ENCODE measurements at regions not wholly inside any gene's neighbourhood (a gene's known extent, or its start where the extent isn't known, plus 50 kb on each side); places are given as distances from the start of the nearest gene placed in this dataset.

DNA sequence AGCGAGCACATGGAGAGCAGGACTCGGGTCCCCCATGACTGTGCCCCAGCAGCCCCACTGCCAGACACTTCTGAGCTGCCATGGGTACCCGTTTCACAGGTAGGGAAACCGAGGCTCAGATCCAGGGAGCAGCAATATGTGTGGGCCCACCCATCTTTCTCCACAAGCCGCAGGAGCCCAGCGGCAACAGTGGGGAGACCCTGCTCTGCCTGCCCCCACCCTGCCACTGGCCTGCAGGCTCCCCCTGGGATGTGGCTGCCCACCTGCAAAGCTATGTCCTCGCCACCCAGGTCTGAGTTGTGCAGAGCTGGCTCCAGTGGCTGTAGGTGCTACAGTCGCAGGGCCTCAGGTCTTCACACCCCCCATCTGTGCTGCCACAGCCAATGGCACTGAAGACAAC, 50.6 kb upstream of the C1QTNF9B start:
- Mint-ChIP-seq H3K4me1 (ENCODE audit: unreplicated experiment) (no peaks in the 10 kb centered on the region), H3K9me3 (no peaks in the 10 kb centered on the region), H3K27me3 (no peaks in the 10 kb centered on the region), H3K27ac (no peak overlapping the region), H3K4me3 (no peak overlapping the region), H3K36me3 (no peaks in the 10 kb centered on the region)
- DNase-seq (ENCODE audit: extremely low spot score, unreplicated experiment), result no peak
- TF ChIP-seq, protein P1, sequence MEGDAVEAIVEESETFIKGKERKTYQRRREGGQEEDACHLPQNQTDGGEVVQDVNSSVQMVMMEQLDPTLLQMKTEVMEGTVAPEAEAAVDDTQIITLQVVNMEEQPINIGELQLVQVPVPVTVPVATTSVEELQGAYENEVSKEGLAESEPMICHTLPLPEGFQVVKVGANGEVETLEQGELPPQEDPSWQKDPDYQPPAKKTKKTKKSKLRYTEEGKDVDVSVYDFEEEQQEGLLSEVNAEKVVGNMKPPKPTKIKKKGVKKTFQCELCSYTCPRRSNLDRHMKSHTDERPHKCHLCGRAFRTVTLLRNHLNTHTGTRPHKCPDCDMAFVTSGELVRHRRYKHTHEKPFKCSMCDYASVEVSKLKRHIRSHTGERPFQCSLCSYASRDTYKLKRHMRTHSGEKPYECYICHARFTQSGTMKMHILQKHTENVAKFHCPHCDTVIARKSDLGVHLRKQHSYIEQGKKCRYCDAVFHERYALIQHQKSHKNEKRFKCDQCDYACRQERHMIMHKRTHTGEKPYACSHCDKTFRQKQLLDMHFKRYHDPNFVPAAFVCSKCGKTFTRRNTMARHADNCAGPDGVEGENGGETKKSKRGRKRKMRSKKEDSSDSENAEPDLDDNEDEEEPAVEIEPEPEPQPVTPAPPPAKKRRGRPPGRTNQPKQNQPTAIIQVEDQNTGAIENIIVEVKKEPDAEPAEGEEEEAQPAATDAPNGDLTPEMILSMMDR (conservative IDR thresholded peaks at IDR 0.05), result no peak

GRCh38 chr13:23949200-23949599, 51.9 kb upstream of the C1QTNF9B start:
- Mint-ChIP-seq H3K36me3 (no peaks in the 10 kb centered on the region), H3K4me3 (no peak overlapping the region), H3K9me3 (no peaks in the 10 kb centered on the region), H3K4me1 (ENCODE audit: unreplicated experiment) (no peaks in the 10 kb centered on the region), H3K27me3 (no peaks in the 10 kb centered on the region), H3K27ac (no peak overlapping the region)
- TF ChIP-seq, protein P1 (conservative IDR thresholded peaks at IDR 0.05), result no peak
- no peak for DNase-seq (ENCODE audit: extremely low spot score, unreplicated experiment)

GRCh38 chr13:23949736-23950135, 52.4 kb upstream of the C1QTNF9B start:
- no peaks in the 10 kb centered on the region for H3K9me3 Mint-ChIP-seq
- DNase-seq (ENCODE audit: extremely low spot score, unreplicated experiment), result no peak
- no peaks in the 10 kb centered on the region for H3K27me3 Mint-ChIP-seq
- TF ChIP-seq, protein P1 (conservative IDR thresholded peaks at IDR 0.05), result no peak
- no peaks in the 10 kb centered on the region for H3K36me3 Mint-ChIP-seq
- H3K4me1 Mint-ChIP-seq (ENCODE audit: unreplicated experiment), result no peaks in the 10 kb centered on the region
- H3K4me3 Mint-ChIP-seq, result no peak overlapping the region
- H3K27ac Mint-ChIP-seq, result no peak overlapping the region

GRCh38 chr13:23950736-23951510, 53.6 kb upstream of the C1QTNF9B start:
- DNase-seq (ENCODE audit: extremely low spot score, unreplicated experiment), result no peak
- H3K9me3 Mint-ChIP-seq, result no peaks in the 10 kb centered on the region
- TF ChIP-seq, protein P1 (conservative IDR thresholded peaks at IDR 0.05), result no peak
- no peaks in the 10 kb centered on the region for H3K4me1 Mint-ChIP-seq (ENCODE audit: unreplicated experiment)
- no peak overlapping the region for H3K4me3 Mint-ChIP-seq
- H3K27me3 Mint-ChIP-seq, result peaks cover 9% of the 10 kb centered on the region
- no peak overlapping the region for H3K27ac Mint-ChIP-seq
- H3K36me3 Mint-ChIP-seq, result no peaks in the 10 kb centered on the region

DNA sequence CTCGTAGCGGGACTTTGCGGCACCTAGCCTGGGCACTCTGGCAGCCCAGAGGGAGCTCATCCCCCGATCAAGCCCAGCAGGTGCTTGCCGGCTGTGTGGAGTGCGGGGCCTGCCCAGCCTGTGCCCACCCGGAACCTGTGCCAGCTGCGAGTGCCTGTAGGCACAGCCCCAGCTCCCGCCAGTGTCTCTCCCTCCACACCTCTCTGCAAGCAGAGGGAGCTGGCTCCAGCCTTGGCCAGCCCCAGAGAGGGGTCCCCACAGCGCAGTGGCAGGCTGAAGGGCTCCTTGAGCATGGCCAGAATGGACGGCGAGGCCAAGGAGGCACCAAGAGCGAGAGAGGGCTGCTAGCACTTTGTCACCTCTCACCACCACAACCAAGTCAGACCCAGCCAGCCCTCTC, 55.5 kb upstream of the C1QTNF9B start:
- no peaks in the 10 kb centered on the region for H3K36me3 Mint-ChIP-seq
- H3K4me1 Mint-ChIP-seq (ENCODE audit: unreplicated experiment), result no peaks in the 10 kb centered on the region
- no peaks in the 10 kb centered on the region for H3K9me3 Mint-ChIP-seq
- no peak for DNase-seq (ENCODE audit: extremely low spot score, unreplicated experiment)
- no peak overlapping the region for H3K4me3 Mint-ChIP-seq
- no peak overlapping the region for H3K27ac Mint-ChIP-seq
- TF ChIP-seq, protein P1 (conservative IDR thresholded peaks at IDR 0.05), result no peak
- H3K27me3 Mint-ChIP-seq, result peaks cover 15% of the 10 kb centered on the region

All from type B pancreatic cell (in vitro differentiated cells).